GM18517 (cell line): ENCODE measurements at regions not wholly inside any gene's neighbourhood (a gene's known extent, or its start where the extent isn't known, plus 50 kb on each side); places are given as distances from the start of the nearest gene placed in this dataset.
"Not testable (repeated sequence)": the region's sequence is repeated elsewhere in the genome, so short reads cannot be mapped to it uniquely, and the experiment has no call there.

Source experiments
- ATAC-seq: cut with Tn5 transposase; IDR thresholded peaks from one replicate; pipeline ENCODE4 v1.9.1; 2021; ENCODE audit warnings: mild to moderate bottlenecking, moderate library complexity; ENCODE audit not compliant: unreplicated experiment

DNA sequence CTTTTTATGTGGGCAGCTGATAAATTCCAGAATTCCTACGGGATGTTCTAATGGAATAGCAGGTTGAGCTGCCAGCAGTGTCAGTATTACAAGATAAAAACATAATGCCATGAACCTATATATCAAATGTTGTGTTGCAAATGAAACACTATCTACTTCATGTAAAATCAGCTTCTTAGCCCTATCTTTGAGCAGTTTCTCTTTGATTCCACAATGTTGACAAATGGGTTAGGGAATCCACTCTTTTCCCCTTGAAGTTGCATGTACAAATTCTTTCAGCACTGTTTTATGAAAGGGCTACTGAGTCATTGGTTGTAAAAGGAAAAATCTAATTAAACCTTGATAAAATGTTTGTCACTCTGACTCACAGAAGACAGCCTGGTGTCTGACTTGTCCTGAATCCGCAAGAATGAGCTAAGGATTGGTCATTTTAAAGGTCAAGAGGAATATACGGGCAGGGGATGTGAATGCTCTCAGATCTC lies 950.6 kb upstream of the NUDT12 start:
- no peak for ATAC-seq

DNA sequence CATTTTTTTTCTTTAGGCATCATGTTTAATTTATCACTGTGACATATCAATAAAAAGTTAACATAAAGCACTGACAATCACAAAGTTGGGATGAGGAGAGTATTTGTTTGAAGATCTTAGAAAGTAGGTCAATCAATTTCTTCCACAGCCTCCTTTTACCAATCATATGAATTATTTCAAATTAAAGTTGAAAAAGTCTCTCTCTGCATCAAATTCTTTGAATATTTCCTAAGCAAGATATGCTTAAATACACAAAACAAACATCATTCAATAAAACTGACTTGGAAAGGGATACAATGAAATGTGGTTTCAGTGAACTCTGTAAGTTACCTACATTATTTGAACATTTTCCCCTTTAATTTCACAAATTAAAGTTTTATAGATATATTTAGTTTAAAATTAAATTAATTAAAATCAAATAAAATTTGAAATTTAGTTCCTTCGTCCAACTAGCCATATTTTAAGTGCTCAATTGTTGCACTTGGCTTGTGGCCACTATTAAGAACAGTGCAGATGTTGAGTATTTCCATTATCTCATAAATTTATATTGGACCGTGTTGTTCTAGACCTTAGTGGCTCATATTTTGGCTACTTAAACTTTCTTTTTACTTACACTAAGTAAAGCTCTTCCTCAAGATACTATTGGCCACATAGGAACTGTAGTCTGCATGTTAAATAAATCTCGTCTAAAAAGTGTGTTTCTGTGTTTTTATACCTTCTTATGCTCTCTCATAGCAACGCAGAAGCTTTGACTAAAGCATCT lies 949.7 kb upstream of the NUDT12 start:
- ATAC-seq: no peak

GRCh38 chr5:104498281-104498680 lies 935.7 kb upstream of the NUDT12 start:
- no peak for ATAC-seq

DNA sequence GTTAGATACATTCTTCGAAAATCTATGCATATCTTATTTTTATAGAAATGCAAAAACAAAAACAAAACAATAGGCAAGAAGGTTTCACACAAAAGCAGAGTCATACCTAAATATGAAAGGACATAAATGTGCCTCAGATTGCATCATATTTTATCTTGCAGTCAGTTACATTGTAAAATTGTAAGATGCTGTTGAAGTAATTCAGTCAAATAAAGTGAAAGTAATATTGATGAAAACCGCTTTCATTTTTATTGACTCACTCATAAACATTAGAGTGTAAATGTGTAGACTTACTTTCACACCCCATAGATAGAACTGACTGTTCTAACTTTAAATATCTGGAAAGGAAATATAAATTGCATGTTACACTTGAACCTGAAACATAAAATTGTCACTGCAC lies 931.5 kb upstream of the NUDT12 start:
- no peak for ATAC-seq

DNA sequence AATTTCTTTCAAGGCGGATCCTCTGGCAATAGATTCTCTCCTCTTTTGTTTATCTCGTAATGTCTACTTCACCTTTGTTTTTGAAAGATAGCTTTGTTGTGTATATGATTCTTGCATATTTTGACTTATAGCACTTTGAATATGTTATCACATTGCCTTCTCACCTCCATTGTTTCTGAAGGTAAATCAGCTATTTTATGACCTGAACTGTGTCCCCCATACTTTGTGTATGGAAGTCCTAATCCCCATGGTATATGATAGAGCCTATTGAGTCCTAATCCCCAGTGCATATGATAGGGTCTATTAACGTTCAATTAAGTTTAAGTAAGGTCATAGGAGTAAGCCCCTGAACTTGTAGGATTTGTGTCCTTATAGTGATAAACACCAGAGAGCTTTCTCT lies 910.2 kb upstream of the NUDT12 start:
- no peak for ATAC-seq

DNA sequence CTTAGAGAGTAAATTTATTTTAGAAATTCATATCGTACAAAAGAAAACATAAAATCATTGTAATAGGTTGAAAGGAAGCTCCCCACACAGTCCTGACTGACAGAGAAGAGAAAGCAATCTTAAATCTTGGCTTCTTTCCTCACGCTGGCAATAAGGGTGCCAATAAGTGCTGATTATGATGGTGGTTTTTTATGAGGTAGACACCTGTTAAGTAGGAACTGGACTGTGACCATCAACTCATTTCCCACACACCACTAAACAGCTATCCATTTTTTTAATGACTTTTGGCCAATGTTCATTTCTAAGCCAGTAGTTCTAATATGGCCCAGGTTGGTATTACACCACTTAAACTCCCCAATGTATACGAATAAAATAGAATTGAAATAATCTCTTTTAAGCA lies 893.5 kb upstream of the NUDT12 start:
- no peak for ATAC-seq

- ATAC-seq: no peak
Measured at GRCh38 chr5:104452550-104452949, 890.0 kb upstream of the NUDT12 start.

DNA sequence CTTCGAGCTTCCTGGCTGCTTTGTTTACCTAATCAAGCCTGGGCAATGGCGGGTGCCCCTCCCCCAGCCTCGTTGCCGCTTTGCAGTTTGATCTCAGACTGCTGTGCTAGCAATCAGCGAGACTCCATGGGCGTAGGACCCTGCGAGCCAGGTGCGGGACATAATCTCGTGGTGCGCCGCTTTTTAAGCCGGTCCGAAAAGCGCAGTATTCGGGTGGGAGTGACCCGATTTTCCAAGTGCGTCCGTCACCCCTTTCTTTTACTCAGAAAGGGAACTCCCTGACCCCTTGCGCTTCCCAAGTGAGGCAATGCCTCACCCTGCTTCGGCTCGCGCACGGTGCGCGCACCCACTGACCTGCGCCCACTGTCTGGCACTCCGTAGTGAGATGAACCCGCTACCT lies 889.3 kb upstream of the NUDT12 start:
- not testable (repeated sequence) for ATAC-seq

DNA sequence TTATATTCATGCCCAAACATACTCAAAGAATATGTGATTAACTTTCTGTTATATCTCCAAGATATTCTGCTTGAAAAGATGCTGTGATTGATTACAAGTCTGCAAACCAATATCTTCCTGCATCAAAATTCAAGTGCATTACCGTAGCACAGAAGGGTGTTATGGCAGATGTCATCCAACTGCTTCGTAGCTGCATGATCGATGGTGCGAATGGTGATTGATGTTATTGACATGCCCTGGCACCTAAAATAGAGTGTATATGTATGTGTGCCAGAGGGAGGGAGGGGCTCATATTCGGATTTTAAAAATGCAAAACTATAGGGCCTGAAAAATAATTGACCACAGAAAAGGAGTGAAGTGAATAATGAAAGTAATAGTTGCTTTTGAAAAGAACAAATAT lies 882.1 kb upstream of the NUDT12 start:
- no peak for ATAC-seq

DNA sequence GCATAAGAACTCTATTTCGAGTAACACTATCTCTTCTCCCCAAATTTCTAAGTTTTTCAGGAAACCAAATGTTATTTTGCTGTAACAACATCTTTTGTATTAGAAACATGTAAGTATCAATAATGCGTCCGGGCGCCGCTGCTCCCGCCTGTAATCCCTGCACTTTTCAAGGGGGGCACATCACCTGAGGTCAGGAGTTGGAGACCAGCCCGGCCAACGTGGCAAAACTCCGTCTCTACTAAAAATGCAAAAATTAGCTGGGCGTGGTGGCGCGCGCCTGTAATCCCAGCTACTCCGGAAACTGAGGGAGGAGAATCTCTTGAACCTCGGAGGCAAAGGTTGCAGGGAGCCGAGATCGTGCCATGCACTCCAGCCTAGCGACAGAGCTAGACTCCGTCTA lies 881.1 kb upstream of the NUDT12 start:
- ATAC-seq: no peak

- ATAC-seq: no peak
Measured at GRCh38 chr5:104431981-104432380, 869.4 kb upstream of the NUDT12 start.

GRCh38 chr5:104431002-104431620 lies 868.5 kb upstream of the NUDT12 start:
- no peak for ATAC-seq

GRCh38 chr5:104429911-104430310 lies 867.3 kb upstream of the NUDT12 start:
- ATAC-seq: no peak

DNA sequence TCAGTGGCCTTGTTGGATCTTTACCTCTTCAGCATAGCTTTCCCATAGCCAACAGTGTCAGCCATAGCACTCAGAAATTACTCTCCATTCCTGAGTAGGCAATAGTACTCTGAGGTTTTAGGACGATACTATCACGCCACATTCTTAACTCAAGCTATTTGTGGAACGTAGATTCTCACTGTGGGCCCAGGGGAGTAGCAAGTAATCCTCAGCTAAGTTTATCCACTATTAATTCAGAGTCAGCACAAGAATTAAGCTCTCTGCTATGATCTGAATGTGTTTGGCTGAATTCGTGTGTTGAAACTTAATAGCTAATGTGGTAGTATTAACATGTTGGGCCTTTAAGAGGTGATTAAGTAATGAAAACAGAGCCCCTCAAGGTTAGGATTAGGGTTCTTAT lies 858.8 kb upstream of the NUDT12 start:
- no peak for ATAC-seq

DNA sequence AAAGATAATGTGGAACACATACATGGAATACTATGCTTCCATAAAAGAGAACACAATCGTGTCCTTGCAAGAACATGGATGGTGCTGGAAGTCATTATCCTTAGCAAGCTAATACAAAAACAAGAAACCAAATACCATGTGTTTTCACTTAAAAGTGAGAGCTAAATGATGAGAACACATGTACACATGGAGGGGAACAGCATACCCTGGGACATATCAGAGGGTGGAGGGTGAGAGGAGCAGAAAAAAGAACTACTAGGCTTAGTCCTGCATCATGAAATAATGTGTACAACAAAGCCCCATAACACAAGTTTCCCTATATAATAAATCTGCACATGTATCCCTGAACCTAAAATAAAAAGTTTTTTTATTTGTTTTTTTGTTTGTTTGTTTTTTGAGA lies 855.5 kb upstream of the NUDT12 start:
- ATAC-seq: no peak

GRCh38 chr5:104412649-104413240 lies 850.2 kb upstream of the NUDT12 start:
- ATAC-seq: peak; percentile 55

- ATAC-seq: no peak
Measured at GRCh38 chr5:104400941-104401340, 838.4 kb upstream of the NUDT12 start.

- ATAC-seq: no peak
Measured at GRCh38 chr5:104385906-104386305, 823.3 kb upstream of the NUDT12 start.

GRCh38 chr5:104375345-104375744 lies 812.8 kb upstream of the NUDT12 start:
- ATAC-seq: no peak

GRCh38 chr5:104372796-104373195 lies 810.2 kb upstream of the NUDT12 start:
- no peak for ATAC-seq

DNA sequence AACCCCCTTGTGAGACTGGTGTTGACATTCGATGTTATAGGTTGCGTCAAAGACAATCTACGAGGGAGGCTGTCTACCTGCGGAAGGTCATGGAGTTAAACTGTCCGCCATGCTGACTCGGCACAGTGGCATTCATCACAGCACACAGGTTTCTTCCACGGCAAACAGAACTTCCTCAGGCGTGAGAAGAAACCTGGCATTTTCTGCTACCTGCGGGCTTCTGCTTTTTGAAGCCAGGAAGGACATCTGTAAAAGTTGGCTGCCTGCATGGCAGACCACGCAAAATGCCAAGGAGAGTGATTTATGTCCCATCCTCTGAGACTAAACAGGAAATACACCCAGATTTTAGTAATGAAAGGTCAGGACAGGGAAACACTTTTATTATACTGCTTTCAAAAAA lies 809.8 kb upstream of the NUDT12 start:
- ATAC-seq: no peak

GRCh38 chr5:104370523-104370922 lies 807.9 kb upstream of the NUDT12 start:
- ATAC-seq: no peak
